Thyroid gland (tissue), 4 donors: ENCODE measurements at regions not wholly inside any gene's neighbourhood (a gene's known extent, or its start where the extent isn't known, plus 50 kb on each side); places are given as distances from the start of the nearest gene placed in this dataset.

Experiments
- DNase-seq, 2 donors: peaks; one replicate each; pipeline ENCODE4 v3.0.0-alpha.2; 2019
- H3K27ac ChIP-seq, 3 donors: fragments of 200-600 bp; sonication (generic); 1 replicate in 2 of 3; 2 replicates in 1 of 3; pipeline ENCODE4 v1.5.1; 2016 to 2019; ENCODE audit warnings: mild to moderate bottlenecking in 1 of 3, moderate library complexity in 1 of 3
- H3K27me3 ChIP-seq: fragments of 200-600 bp; sonication (generic); one replicate; pipeline ENCODE4 v1.5.1; 2019
- H3K36me3 ChIP-seq, 2 donors: fragments of 200-600 bp; sonication (generic); one replicate each; pipeline ENCODE4 v1.5.1; 2016 to 2019
- H3K4me1 ChIP-seq, 2 donors: fragments of 200-600 bp; sonication (generic); one replicate each; pipeline ENCODE4 v1.5.1; 2017 to 2019
- H3K4me3 ChIP-seq, 3 donors: fragments of 200-600 bp; sonication (generic); replicated peaks in 1 of 3; 1 replicate in 2 of 3; 2 replicates in 1 of 3; pipeline ENCODE4 v1.5.1; 2016; ENCODE audit warnings: mild to moderate bottlenecking in 1 of 3
- H3K9me3 ChIP-seq: fragments of 200-600 bp; sonication (generic); one replicate; pipeline ENCODE4 v1.5.1; 2017
- CTCF ChIP-seq, 6 experiments: fragments of 200-600 bp in 3 of 6; fragments of 450-650 bp in 3 of 6; sonication (generic) in 3 of 6; IDR thresholded peaks; one replicate each; pipeline ENCODE4 v1.5.1; 2016 to 2019; ENCODE audit warnings: antibody characterized with exemption in 6 of 6, mild to moderate bottlenecking in 2 of 6, inconsistent platforms in 1 of 6, moderate library complexity in 1 of 6
- POLR2A ChIP-seq, 2 donors: fragments of 450-650 bp; IDR thresholded peaks; one replicate each; pipeline ENCODE4 v1.6.1; 2017; ENCODE audit warnings: antibody characterized with exemption in 2 of 2, mild to moderate bottlenecking in 2 of 2, moderate library complexity in 1 of 2
- WGBS, 2 donors: methylation state at CpG; one replicate each; pipeline ENCODE4 v1.1.5; 2017; 5-methylcytosine and 5-hydroxymethylcytosine counted together
- intact Hi-C: fragments of 100-400 bp; cut with DNase I; formaldehyde crosslinking; loops from one replicate; pipeline ENCODE4 v1.15.1; 2023

DNA sequence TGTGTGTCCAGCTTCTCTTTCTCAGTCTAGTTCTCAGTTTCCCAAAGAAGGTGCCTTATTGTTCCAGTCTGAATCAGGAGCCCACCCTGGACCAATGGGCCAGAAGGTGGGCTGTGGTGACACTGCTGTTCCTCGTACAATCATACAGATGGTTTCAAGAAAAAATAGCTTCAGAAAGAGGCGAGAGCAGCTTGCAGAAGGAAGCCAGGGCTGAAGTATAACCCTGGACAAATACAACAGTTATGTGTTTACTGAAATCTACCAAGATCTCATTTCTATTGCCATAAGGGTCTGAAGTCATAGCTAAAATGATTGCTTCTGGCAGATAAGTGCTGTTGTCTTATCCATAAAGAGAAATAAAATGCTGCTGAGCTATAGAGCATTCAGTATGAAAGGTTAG is 75.4 kb downstream of the PFDN4 start:
- intact Hi-C loops: no loop called here
- no peaks in the 10 kb centered on the region for H3K36me3 ChIP-seq
- H3K27me3 ChIP-seq: no peaks in the 10 kb centered on the region
- no peaks in the 10 kb centered on the region for H3K4me1 ChIP-seq
- H3K27ac ChIP-seq: no peak overlapping the region
- TF ChIP-seq CTCF (IDR thresholded peaks at IDR 0.05) (no peak), POLR2A (IDR thresholded peaks at IDR 0.05) (no peak)
- no peaks in the 10 kb centered on the region for H3K9me3 ChIP-seq
- no peak for DNase-seq
- H3K4me3 ChIP-seq: no peak overlapping the region
- 90 to 91% methylated on average over 2 of the region's 2 CpGs for WGBS, 2 donors

- H3K36me3 ChIP-seq: no peaks in the 10 kb centered on the region
- H3K4me3 ChIP-seq: no peak overlapping the region
- 82 to 89% methylated on average over 5 of the region's 5 CpGs for WGBS, 2 donors
- no peak overlapping the region for H3K27ac ChIP-seq
- no peak for DNase-seq
- H3K4me1 ChIP-seq: no peaks in the 10 kb centered on the region
- intact Hi-C loops: no loop called here
- no peaks in the 10 kb centered on the region for H3K9me3 ChIP-seq
- no peaks in the 10 kb centered on the region for H3K27me3 ChIP-seq
- TF ChIP-seq POLR2A (IDR thresholded peaks at IDR 0.05) (no peak), CTCF (IDR thresholded peaks at IDR 0.05) (no peak)
Observed at GRCh38 chr20:54284928-54285704, 77.2 kb downstream of the PFDN4 start.

DNA sequence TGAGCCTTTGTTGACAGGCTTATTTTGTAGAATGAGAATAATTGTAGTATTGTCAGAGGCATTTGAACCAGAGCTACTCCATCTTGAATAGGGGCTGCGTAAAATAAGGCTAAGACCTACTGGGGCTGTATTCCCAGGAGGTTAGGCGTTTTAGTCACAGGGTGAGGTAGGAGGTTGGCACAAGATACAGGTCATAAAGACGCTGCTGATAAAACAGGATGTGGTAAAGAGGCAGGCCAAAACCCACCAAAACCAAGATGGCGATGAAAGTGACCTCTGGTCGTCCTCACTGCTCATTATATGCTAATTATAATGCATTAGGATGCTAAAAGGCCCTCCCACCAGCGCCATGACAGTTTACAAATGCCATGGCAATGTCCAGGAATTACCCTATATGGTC is 82.7 kb downstream of the PFDN4 start:
- intact Hi-C loops: no loop called here
- no peaks in the 10 kb centered on the region for H3K36me3 ChIP-seq
- no peak overlapping the region for H3K4me3 ChIP-seq
- no peaks in the 10 kb centered on the region for H3K4me1 ChIP-seq
- TF ChIP-seq CTCF (IDR thresholded peaks at IDR 0.05): no peak
- TF ChIP-seq POLR2A (IDR thresholded peaks at IDR 0.05): no peak
- DNase-seq: no peak
- no peaks in the 10 kb centered on the region for H3K9me3 ChIP-seq
- H3K27me3 ChIP-seq: no peaks in the 10 kb centered on the region
- H3K27ac ChIP-seq: no peak overlapping the region
- WGBS, 2 donors: 86 to 88% methylated on average over 6 of the region's 6 CpGs

GRCh38 chr20:54291339-54292010 is 83.6 kb downstream of the PFDN4 start:
- Histone ChIP-seq H3K36me3 (no peaks in the 10 kb centered on the region), H3K27me3 (no peaks in the 10 kb centered on the region), H3K27ac (no peak overlapping the region), H3K4me3 (no peak overlapping the region), H3K9me3 (no peaks in the 10 kb centered on the region), H3K4me1 (no peaks in the 10 kb centered on the region)
- DNase-seq: no peak
- intact Hi-C loops: no loop called here
- WGBS, 2 donors: 68 to 73% methylated on average over 3 of the region's 3 CpGs
- no peak for TF ChIP-seq POLR2A (IDR thresholded peaks at IDR 0.05)
- TF ChIP-seq CTCF (IDR thresholded peaks at IDR 0.05): no peak

- intact Hi-C loops: no loop called here
- Histone ChIP-seq H3K4me1 (no peaks in the 10 kb centered on the region), H3K27ac (no peak overlapping the region), H3K4me3 (no peak overlapping the region), H3K9me3 (no peaks in the 10 kb centered on the region), H3K36me3 (no peaks in the 10 kb centered on the region), H3K27me3 (no peaks in the 10 kb centered on the region)
- no peak for DNase-seq
- 81 to 84% methylated on average over 3 of the region's 3 CpGs for WGBS, 2 donors
- no peak for TF ChIP-seq CTCF (IDR thresholded peaks at IDR 0.05)
- no peak for TF ChIP-seq POLR2A (IDR thresholded peaks at IDR 0.05)
Observed at GRCh38 chr20:54292185-54292584, 84.3 kb downstream of the PFDN4 start.
